ENCODE measurements at regions not wholly inside any gene's neighbourhood (a gene's known extent, or its start where the extent isn't known, plus 50 kb on each side); places are given as distances from the start of the nearest gene placed in this dataset.

DNA sequence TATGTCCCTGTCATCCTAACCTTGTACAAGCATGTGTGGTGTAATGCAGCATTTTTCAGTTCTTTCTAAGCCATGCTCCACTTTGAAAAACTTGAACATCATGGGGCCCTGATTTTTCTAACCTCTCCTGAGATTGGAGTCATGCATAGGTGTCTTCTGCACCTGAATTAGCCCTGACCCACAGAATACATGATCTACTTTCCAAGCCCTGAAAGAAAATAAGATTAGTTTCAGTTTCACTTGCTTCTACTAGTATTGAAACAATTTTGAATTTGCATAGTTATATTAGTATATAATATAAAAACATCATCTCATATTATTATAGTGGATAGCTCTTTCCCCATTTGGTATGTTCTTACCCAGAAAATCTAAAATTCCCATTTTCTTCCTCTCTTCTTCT, 178.2 kb downstream of the HS3ST1 start:
- H3K4me3 ChIP-seq (replicated peaks; ENCODE audit: insufficient read depth, low read length): no peak overlapping the region
- TF ChIP-seq, protein P1, sequence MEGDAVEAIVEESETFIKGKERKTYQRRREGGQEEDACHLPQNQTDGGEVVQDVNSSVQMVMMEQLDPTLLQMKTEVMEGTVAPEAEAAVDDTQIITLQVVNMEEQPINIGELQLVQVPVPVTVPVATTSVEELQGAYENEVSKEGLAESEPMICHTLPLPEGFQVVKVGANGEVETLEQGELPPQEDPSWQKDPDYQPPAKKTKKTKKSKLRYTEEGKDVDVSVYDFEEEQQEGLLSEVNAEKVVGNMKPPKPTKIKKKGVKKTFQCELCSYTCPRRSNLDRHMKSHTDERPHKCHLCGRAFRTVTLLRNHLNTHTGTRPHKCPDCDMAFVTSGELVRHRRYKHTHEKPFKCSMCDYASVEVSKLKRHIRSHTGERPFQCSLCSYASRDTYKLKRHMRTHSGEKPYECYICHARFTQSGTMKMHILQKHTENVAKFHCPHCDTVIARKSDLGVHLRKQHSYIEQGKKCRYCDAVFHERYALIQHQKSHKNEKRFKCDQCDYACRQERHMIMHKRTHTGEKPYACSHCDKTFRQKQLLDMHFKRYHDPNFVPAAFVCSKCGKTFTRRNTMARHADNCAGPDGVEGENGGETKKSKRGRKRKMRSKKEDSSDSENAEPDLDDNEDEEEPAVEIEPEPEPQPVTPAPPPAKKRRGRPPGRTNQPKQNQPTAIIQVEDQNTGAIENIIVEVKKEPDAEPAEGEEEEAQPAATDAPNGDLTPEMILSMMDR (IDR thresholded peaks at IDR 0.05; ENCODE audit: insufficient read depth, low read length): no peak
- TF ChIP-seq, protein P2, sequence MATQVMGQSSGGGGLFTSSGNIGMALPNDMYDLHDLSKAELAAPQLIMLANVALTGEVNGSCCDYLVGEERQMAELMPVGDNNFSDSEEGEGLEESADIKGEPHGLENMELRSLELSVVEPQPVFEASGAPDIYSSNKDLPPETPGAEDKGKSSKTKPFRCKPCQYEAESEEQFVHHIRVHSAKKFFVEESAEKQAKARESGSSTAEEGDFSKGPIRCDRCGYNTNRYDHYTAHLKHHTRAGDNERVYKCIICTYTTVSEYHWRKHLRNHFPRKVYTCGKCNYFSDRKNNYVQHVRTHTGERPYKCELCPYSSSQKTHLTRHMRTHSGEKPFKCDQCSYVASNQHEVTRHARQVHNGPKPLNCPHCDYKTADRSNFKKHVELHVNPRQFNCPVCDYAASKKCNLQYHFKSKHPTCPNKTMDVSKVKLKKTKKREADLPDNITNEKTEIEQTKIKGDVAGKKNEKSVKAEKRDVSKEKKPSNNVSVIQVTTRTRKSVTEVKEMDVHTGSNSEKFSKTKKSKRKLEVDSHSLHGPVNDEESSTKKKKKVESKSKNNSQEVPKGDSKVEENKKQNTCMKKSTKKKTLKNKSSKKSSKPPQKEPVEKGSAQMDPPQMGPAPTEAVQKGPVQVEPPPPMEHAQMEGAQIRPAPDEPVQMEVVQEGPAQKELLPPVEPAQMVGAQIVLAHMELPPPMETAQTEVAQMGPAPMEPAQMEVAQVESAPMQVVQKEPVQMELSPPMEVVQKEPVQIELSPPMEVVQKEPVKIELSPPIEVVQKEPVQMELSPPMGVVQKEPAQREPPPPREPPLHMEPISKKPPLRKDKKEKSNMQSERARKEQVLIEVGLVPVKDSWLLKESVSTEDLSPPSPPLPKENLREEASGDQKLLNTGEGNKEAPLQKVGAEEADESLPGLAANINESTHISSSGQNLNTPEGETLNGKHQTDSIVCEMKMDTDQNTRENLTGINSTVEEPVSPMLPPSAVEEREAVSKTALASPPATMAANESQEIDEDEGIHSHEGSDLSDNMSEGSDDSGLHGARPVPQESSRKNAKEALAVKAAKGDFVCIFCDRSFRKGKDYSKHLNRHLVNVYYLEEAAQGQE (IDR thresholded peaks at IDR 0.05; ENCODE audit: insufficient replicate concordance, low read depth): no peak
- no peak for TF ChIP-seq SPI1 (IDR thresholded peaks at IDR 0.05; ENCODE audit: borderline replicate concordance, low read depth)
- TF ChIP-seq POLR2AphosphoS5 (IDR thresholded peaks at IDR 0.05; ENCODE audit: low read depth): no peak
- TF ChIP-seq GABPA (IDR thresholded peaks at IDR 0.05; ENCODE audit: low read depth): no peak
- H3K27ac ChIP-seq (replicated peaks): no peak overlapping the region
- H3K27me3 ChIP-seq (ENCODE audit: insufficient read depth, poor library complexity, severe bottlenecking): no peaks in the 10 kb centered on the region
- no peak for DNase-seq (ENCODE audit: low read depth in 1 of 2, low spot score in 1 of 2)

DNA sequence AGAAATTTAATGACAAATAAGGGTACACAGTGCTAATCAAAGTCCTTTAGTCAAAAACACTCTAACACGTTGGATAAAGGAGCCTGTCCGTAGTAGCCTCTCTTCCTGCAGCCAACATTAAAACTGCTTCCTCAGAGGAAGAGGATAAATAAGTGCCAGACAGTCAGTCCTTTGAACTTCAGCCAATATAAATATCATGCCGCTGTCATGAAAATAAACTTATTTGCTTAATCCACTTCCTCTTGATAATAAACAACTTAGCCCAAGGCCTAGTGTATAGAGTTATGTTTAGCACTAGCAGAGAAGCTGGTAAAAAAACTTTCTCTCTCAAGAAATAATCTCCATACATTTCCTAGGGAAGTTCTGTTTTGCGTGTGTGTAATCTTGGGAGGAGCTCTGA, 196.7 kb downstream of the HS3ST1 start:
- Histone ChIP-seq H3K27me3 (ENCODE audit: insufficient read depth, poor library complexity, severe bottlenecking) (no peaks in the 10 kb centered on the region), H3K27ac (replicated peaks) (no peak overlapping the region), H3K4me3 (replicated peaks; ENCODE audit: insufficient read depth, low read length) (no peak overlapping the region)
- DNase-seq (ENCODE audit: low read depth in 1 of 2, low spot score in 1 of 2): no peak
- no peak for TF ChIP-seq POLR2AphosphoS5 (IDR thresholded peaks at IDR 0.05; ENCODE audit: low read depth)
- TF ChIP-seq, protein P1 (IDR thresholded peaks at IDR 0.05; ENCODE audit: insufficient read depth, low read length): no peak
- no peak for TF ChIP-seq SPI1 (IDR thresholded peaks at IDR 0.05; ENCODE audit: borderline replicate concordance, low read depth)
- no peak for TF ChIP-seq GABPA (IDR thresholded peaks at IDR 0.05; ENCODE audit: low read depth)
- TF ChIP-seq, protein P2 (IDR thresholded peaks at IDR 0.05; ENCODE audit: insufficient replicate concordance, low read depth): no peak

DNA sequence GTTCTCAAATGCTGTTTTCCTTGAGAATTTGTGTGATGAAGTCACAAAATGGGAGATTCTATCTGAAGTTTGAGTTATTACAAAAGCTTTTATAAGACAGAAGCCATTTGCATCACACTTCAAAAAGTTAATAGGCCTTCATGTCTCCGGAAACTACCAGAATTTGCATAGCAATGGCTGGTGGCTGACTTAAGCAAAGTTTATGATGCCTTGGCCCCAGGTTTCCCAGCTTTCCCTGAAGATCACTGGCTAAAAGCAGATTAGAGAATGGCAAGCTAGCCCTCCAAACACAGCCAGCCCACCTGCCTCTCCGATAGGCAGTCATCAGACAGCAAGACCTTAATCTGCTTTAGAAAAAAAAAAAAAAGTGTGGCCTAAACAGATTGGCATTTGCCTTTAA, 197.8 kb downstream of the HS3ST1 start:
- no peak overlapping the region for H3K27ac ChIP-seq (replicated peaks)
- DNase-seq (ENCODE audit: low read depth in 1 of 2, low spot score in 1 of 2): no peak
- no peaks in the 10 kb centered on the region for H3K27me3 ChIP-seq (ENCODE audit: insufficient read depth, poor library complexity, severe bottlenecking)
- no peak overlapping the region for H3K4me3 ChIP-seq (replicated peaks; ENCODE audit: insufficient read depth, low read length)
- TF ChIP-seq POLR2AphosphoS5 (IDR thresholded peaks at IDR 0.05; ENCODE audit: low read depth) (no peak), GABPA (IDR thresholded peaks at IDR 0.05; ENCODE audit: low read depth) (no peak)
- TF ChIP-seq, protein P2 (IDR thresholded peaks at IDR 0.05; ENCODE audit: insufficient replicate concordance, low read depth): no peak
